Fibroblast of skin of left biceps (primary cell): ENCODE measurements at regions not wholly inside any gene's neighbourhood (a gene's known extent, or its start where the extent isn't known, plus 50 kb on each side); places are given as distances from the start of the nearest gene placed in this dataset.
"Not testable (repeated sequence)": the region's sequence is repeated elsewhere in the genome, so short reads cannot be mapped to it uniquely, and the experiment has no call there.

Experiments used
- DNase-seq, 2 experiments: peaks; one replicate each; pipeline ENCODE4 v3.0.0-alpha.2; 2013; ENCODE audit warnings: low read depth in 2 of 2

DNA sequence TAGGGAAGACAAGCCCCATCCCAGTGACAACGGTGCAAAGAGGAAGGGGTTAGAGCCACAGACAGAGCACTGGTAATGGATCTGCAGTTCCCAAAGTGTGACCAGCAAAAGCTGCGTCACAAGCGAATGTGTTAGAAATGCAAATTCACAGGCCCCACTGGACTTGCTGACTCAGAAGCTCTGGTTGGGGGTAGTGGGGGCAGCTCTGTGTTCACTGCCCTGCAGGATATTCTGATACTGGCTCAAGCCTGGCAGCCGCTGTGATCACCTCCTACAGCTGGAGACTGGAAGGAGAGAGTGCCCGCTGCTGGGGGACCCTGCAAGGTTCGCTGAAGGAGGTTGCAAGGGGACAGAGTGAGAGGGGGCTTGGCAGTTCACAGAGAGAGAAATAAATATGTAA lies 179.7 kb upstream of the CDH4 start:
- no peak for DNase-seq

DNA sequence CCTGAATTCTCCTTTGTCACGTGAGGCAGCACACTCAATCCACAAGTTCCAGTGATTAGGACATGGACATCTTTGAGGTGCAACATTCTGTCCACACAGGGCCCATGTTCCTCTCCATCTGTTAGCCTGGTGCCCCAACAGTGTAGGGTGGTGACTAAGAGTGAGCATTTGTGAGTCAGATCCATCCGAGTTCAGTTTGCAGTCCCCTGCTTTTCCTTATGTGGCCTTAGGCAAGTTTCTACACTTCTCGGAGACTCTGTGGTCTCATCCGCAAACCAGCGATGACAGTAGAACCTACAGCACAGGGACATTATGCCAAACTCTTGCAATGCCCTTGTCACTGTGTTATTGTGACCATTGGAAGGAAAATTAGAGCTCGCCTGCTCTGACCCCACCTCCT lies 178.7 kb upstream of the CDH4 start:
- no peak for DNase-seq

DNA sequence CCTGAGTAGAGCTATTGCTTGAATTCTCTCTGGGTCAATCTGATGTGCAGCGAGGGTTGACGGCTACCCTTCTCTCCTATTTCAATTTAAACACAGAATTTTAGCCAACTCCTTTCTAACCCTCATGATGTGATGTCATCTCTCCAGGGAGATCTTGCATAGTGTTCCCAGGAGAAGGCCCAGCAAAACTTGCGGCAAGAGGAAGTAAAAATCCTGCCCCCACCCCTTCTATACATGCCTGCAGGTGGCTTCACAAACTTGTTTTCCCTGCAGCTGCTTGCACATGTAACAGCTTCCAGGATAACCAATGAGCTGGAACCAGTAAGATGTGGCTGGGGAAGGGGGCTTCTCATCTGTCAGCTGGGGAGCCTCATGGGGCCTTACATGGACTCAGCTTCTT lies 169.3 kb upstream of the CDH4 start:
- DNase-seq = no peak

DNA sequence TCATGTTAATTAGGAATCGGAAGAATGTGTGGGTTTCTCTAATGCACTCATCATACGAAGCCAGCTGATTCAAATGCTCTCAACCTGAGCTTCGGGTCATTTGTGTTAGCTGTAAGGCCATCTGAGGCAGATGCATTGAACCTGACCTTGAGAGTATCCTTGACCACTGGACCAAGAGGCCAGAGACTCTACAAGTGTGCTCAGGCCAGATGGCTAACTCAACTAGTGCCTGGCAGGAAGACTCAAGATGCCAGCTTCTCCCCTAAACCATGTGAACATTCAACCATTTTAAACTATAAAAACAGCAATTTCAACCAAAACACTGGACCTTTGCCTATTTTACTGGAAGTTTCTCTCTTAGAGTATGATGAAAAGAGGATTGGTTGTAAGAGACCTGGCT lies 168.6 kb upstream of the CDH4 start:
- DNase-seq = no peak

DNA sequence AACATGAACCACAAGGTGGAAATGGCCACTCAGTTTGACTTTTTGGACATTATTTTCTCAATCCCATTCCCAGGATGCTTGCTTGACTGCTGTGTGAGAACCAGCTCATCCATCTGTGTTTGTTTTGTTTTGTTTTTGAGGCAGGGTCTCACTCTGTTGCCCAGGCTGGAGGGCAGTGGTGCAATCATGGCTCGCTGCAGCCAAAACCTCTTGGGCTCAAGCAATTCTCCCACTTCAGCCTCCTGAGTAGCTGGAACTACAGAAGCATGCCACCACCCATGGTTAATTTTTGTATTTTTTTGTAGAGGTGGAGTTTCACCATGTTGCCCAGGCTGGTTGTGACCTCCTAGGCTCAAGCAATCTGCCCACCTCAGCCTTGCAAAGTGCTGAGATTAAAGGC lies 166.0 kb upstream of the CDH4 start:
- no peak for DNase-seq

DNA sequence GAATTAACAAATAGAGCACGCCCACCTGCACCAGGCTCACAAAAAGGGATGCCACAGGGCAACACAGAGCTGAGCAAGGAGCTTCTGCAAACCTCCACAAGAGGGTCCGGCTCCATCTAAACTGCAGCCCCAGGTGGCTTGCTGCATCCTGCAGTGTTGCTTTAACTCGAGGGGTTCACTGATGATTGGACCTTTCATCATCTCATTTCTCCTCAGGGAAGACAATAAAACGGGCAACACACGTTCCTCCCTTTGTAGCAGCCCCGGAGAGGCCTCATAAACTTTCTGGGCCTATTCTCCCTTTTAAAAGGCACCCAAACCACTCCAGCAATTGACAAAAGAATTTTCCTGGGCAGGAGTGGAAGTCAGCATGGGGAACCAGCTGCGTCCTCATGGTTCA lies 161.5 kb upstream of the CDH4 start:
- DNase-seq = no peak

DNA sequence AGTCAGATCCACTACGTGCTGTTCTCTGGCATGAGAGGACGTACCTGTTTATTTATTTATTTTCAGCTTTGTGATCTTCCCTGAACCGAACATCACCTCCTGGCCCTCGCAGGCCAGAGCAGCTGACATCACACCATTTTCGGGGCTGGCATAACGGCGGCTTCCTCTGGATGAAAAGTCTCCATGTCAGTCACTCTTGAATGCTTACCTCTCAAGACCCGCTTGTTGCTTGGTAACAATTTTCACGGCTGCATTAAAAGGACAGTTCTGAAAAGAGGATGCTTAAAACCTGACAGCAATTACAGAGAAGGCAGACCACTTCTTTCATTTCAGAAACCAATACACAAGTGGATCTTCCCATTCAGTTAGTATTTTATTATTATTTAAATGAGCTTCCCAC lies 159.8 kb upstream of the CDH4 start:
- DNase-seq = no peak

DNA sequence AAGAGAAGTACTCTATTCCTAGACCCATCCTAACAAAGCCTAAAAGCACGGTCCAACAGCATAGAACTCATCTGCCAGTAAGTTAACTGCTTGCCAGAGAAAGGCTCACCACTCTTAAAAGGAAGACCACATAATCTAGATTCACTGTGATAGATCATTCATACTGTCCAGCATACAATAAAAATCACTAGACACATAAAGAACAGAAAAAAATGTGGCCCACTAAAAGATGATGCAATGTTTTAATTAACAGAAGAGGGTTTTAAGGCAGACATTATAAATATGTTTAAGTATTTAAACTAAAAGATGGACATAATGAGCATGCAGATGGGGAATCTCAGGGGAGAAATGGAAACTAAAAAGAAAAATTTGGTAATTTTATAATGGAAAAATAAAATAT lies 157.5 kb upstream of the CDH4 start:
- no peak for DNase-seq

DNA sequence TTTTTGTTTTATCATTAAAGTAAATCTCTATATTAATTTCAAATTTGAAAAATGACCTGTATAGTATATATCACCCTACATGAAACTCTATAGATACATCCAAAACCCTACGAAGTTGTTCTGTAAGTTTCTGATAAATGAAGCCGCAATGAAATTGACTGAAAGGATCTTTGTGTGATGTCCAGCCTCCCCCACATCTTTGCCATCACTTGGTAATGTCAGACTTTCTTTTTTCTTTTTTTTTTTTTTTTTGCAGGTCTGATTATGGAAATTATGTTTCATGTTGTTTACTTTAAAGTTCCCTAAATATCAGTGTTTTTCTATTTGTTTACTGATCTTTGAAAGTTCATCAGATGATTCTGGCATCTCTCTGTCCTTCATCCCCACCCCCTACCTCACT lies 155.6 kb upstream of the CDH4 start:
- DNase-seq = no peak

DNA sequence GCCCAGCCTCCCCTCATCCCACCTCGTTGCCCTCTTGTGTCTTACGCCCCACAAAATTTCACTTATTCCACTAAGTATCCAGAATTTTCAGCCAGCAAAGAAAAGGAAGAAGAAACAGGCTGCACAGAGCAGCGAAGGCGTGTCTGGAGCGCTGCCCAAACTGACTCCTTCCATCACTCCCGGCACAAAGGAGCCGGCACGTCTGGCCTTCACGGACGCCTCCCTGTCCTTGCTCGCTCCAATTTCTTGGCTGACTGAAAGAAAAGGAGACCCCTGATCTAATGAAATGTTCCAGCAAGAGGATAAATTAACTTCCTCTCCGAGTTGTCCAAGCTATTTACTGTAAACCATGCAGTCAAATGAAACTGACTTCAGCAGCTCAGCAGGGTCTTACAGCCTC lies 152.3 kb upstream of the CDH4 start:
- DNase-seq = no peak

DNA sequence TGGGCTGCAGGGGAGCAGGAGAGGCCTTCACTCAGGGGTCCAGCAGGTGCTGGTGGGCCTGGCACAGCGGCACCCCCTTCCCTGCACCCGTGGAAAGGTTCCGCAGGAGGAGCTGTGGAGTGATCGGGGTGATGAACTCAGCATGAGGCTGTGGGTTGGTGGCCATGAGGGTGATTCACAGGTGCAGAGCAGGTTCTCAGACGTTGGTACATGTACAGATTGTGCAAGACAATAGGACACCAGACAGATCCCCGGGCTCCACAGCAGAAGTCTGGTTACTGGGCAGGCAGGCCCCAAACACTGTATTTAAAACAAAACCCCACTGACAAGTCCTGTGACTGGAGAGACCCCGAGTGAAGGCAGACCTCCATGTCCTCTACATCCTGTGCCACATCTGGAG lies 151.6 kb upstream of the CDH4 start:
- no peak for DNase-seq

DNA sequence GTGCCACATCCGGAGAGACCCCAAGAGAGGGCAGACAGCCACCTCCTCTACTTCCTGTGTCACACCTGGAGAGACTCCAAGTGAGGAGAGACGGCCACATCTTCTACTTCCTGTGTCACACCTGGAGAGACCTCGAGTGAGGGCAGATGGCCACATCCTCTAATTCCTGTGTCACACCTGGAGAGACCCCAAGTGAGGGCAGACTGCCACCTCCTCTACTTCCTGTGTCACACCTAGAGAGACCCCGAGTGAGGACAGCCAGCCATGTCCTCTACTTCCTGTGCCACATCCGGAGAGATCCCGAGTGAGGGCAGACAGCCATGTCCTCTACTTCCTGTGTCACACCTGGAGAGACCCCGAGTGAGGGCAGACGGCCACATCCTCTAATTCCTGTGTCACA lies 150.7 kb upstream of the CDH4 start:
- DNase-seq = not testable (repeated sequence)

DNA sequence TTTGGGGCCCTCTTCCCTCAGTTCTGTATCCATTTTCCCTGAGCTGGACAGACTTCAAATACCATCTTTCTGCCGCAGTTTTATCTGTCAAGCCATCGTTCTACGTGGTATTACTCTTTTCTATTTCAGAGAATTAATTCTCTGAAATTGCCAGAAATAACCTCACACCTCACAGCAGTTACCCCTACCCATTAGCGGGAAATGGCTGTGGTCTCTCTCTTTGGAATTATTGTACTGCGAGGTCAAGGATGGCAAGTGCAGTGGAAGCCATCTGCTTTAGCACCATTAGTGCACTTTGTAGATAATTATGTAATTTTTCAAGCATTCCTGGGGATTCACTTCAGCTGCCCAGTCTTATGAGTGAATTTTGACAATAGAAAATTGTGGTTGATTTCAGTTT lies 147.8 kb upstream of the CDH4 start:
- DNase-seq = no peak

DNA sequence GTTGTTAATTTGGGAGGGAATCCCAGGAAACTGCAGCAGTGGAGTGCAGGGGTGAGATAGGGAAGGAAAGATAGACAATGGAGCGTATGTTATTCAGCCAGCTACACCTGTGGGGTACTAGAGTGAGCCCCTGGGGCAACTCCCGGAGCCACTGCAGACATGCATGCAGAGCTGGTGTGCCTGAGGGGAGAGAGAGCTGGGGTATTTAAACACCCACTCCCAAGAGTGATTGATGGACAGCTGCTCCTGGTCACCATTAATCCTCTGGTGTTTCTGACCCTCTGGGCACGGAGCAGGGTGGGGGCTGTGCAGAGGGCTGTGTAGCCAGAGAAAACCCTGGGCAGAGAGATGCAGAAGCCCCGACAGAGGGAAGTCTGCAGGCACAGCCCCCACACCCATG lies 146.7 kb upstream of the CDH4 start:
- DNase-seq = no peak

DNA sequence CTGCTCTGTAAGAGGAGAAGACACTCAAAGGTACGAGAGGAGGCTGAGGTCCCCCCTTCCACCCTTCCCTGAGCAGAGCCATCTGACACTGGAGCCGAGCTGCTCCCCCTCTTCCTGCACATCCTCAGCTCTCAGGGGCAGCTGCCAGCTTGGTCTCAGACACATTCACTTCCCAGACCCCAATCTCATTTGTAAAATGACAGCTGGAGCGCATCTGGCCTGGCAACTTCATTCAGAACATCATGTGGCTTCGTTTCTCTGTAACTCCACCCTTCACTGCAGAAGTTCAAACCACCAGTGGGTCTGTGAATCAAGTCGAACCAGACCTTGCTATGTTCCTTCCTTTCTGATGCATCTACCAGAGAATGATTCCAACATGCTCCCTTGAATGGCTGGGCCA lies 145.6 kb upstream of the CDH4 start:
- no peak for DNase-seq

DNA sequence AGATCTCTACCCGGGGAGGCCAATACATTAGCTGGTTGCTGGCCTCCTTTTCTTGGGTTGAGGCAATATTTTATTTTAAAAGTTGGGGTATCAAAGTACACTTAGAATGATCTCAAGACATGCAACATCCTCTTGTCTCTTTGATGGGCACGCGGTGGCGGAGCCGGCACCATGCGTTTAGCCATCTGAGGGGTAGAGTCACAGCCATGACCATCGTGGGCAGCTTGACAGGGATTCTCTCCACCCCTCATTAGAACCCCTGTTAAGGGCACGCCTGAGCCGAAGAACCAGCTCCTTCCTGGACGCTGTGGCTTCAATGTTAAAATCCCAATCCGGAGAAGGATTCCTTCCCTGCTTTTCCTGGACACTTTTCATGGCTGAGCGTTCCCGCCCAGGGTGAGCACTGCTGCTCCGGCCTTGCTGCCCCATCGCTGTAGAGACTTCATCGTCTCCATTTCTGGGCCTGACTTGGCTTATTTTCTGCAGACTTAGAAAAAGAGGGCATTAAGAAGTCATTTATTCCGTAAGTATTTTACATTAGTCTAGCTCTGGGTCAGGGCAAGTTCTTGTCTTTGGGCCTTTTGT lies 142.7 kb upstream of the CDH4 start:
- DNase-seq = no peak

DNA sequence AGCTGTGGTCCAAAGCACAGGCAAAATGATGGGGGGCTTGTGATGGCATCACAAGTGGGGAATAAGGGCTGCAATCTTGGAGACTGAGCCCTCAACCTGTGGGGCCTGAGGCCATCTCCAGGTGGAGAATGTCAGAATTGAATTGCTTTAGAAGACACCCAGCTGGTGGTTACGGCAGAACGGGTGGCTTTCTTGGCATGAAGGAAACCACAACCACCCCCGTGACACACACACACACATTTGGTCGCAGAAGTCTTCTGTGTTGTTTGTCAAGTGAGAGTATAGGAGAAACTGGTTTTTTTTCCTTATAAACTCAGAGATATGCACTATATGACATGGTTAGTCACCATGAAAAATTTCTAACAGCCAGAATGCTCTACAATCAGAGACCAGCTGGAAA lies 139.5 kb upstream of the CDH4 start:
- DNase-seq = no peak

DNA sequence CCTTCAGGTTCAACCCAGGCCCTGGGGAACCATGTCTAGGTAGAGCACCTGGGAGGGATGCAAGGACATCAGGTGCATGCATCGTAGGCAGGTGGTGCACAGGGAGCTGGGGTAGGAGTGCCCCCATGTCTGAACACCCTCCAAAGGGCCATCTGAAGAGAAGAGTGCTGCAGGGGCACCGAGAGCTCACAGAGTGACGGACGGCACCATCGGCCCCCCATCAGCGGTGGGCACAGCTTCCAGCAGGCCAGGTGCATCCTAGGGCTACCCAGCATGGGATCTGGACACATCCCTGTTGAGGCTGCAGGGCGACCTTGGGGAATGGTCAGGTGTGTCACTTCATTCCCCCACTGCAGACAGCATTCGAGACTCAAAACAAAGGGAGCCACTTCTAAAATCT lies 138.3 kb upstream of the CDH4 start:
- no peak for DNase-seq

DNA sequence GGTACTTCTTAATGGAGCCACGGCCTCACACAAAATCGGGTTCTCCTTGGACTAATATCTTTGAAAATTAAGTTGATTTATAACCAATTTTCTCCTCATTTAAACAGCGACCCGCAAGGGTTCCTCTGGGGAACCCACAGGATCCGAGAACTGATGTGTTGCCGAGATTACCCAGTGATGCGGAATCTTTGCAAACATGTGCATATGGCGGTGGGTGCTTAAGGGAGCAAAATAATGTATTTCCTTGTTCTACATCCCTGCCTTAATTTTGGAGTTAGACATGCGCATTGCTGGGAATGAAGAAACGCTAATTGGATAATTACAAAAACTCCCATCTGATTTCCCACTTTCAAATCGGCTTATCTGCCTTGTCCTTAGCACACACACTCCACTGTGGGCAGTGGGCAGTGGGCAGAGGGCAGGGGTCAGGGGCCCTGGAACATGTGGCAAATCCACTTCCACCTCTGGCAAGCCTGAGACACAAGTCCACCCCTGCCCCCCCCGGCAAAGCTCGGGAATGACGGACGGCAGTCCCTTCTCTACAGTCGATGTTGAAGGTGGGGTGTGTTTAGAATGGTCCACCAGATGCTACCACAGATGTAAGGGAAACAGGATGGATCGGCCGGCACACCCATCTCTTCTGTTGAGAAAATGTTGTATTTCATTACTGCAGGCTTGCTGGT lies 137.4 kb upstream of the CDH4 start:
- no peak for DNase-seq

DNA sequence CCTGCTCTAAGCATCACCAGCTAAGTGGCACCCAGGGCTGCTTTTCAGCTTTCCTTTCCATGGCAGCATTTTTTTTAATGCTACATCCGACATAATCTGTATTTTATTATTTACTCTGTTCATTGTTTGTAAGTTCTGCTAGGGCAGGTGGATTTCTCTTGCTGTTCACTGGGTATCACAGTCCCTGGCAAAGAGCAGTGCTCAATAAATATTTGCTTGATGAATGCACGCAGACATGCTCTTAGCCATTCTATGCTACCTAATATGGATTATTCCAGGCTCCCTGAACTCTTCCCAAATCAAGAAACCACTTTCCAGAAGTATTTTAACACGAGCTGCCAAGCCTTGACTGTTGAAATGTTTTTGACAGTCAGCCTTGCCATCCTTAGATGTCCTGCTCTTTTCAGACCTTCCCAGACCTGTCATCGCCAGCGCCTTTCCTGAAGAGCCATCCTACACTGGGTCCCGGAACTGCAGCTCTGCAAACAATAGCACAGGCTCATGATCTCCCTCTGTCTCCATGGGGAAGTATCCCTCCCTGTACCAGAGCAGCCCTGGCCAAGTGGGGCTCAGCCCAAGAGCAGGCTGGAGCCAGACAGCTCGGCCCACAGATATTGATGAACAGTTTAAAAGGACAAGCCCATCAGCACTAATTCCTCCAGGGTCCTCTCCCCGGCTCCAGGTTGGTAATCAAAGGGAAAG lies 136.5 kb upstream of the CDH4 start:
- no peak for DNase-seq

DNA sequence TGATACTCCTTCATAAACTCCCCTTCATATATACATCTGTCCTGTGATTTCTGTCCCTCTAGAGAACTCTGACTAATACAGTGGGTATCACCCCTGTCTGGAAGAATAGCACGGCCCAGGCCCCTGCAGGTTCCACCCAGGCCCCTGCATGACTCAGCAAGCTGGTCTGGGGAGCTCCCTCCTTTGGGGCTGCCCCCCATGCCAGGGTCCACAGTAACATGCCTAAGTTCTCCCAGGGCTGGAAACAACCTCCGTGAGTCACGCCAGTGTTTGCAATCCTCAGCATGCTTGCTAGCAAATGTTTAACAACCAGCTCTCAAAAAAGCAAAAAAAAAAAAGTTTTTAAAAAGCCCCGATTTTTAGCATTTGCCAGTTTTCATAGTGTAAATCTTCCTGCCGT lies 134.3 kb upstream of the CDH4 start:
- DNase-seq = no peak

DNA sequence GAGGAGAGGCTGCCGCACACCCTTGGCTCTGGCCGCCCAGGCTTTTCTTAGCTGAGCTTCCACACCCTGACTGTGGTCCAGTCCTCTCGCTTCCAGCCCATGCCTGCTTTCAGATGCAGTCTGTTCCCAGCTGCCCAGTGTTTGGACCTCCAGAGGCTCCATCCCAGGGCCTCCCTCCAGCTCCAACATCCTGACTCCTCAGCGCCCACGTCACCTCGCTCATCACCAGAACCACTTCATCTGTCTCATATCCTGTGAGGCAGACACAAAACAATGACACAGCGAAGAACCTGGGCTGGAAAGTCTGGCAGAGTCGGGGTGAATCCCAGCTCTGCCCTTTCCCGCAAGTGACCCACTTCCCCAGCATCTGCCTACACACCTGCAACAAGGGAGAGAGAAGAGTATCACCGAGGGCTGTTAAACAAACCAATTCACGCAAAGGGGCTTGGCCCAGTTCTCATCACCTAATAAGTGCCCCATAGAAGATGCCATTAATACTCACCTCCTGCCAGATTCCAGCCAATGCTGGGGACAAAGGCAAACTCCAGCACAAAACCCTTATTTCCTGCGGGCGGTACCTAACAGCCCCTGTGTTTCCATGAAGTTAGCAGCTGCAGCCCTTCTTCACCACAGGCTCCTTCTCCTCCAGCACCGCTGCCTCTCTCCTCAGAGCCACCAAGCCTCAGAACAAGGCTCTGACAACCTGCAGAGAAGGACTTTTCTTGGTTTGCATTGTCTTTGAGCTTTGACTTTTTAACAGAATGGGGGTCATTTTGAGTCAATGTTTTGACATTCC lies 133.4 kb upstream of the CDH4 start:
- DNase-seq = no peak

DNA sequence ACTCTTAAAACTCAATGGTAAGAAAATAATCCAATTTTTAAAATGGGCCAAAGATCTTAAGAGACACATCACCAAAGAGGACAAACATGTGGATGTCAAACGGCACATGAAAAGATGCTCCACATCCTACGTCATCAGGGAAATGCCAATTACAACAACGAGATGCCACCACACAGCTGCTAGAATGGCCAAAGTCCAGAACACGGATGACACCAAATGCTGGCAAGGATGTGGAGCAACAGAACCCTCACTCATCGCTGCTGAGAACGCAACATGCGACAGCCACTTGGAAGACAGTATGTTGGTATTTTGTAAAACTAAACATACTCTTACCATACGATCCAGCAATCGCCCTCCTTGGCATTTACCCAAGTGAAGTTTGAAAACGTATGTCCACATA lies 132.8 kb upstream of the CDH4 start:
- no peak for DNase-seq
